HPDE6-E6E7 (cell line): ENCODE measurements at regions not wholly inside any gene's neighbourhood (a gene's known extent, or its start where the extent isn't known, plus 50 kb on each side); places are given as distances from the start of the nearest gene placed in this dataset.

Experiments used
- DNase-seq: peaks from one replicate; pipeline ENCODE4 v3.0.0; 2011; ENCODE audit warnings: missing footprints; ENCODE audit errors: extremely low spot score

- no peak for DNase-seq
Measured at GRCh38 chr4:96675896-96676295, 836.0 kb downstream of the PDHA2 start.

- no peak for DNase-seq
Measured at GRCh38 chr4:96676754-96677435, 837.0 kb downstream of the PDHA2 start.

- DNase-seq, result peak; percentile 14
Measured at GRCh38 chr4:96677499-96677898, 837.6 kb downstream of the PDHA2 start.

GRCh38 chr4:96681218-96681617 is 841.3 kb downstream of the PDHA2 start:
- no peak for DNase-seq

- DNase-seq, result no peak
Measured at GRCh38 chr4:96685691-96686090, 845.8 kb downstream of the PDHA2 start.

GRCh38 chr4:96691521-96691920 is 851.6 kb downstream of the PDHA2 start:
- no peak for DNase-seq

- DNase-seq, result no peak
Measured at GRCh38 chr4:96698831-96699230, 858.9 kb downstream of the PDHA2 start.

GRCh38 chr4:96703265-96703664 is 863.4 kb downstream of the PDHA2 start:
- no peak for DNase-seq

- DNase-seq, result no peak
Measured at GRCh38 chr4:96708766-96709165, 868.9 kb downstream of the PDHA2 start.

GRCh38 chr4:96713271-96713850 is 873.5 kb downstream of the PDHA2 start:
- DNase-seq, result no peak

GRCh38 chr4:96729641-96730040 is 889.7 kb downstream of the PDHA2 start:
- DNase-seq, result no peak

- no peak for DNase-seq
Measured at GRCh38 chr4:96730432-96730831, 890.5 kb downstream of the PDHA2 start.

GRCh38 chr4:96736352-96736889 is 896.5 kb downstream of the PDHA2 start:
- DNase-seq, result peak; percentile 34

GRCh38 chr4:96739101-96739500 is 899.2 kb downstream of the PDHA2 start:
- no peak for DNase-seq

- DNase-seq, result no peak
Measured at GRCh38 chr4:96742332-96743014, 902.6 kb downstream of the PDHA2 start.

GRCh38 chr4:96744676-96745075 is 904.8 kb downstream of the PDHA2 start:
- no peak for DNase-seq

- no peak for DNase-seq
Measured at GRCh38 chr4:96753216-96753615, 913.3 kb downstream of the PDHA2 start.

- no peak for DNase-seq
Measured at GRCh38 chr4:96755569-96756484, 915.9 kb downstream of the PDHA2 start.

GRCh38 chr4:96756584-96756983 is 916.7 kb downstream of the PDHA2 start:
- no peak for DNase-seq

GRCh38 chr4:96763546-96763945 is 923.7 kb downstream of the PDHA2 start:
- no peak for DNase-seq

GRCh38 chr4:96766359-96766758 is 926.5 kb downstream of the PDHA2 start:
- peak; percentile 68 for DNase-seq
